GM19395 (cell line): ENCODE measurements at regions not wholly inside any gene's neighbourhood (a gene's known extent, or its start where the extent isn't known, plus 50 kb on each side); places are given as distances from the start of the nearest gene placed in this dataset.

Experiments
- ATAC-seq: cut with Tn5 transposase; IDR thresholded peaks from one replicate; pipeline ENCODE4 v1.9.1; 2021; ENCODE audit warnings: mild to moderate bottlenecking, moderate library complexity; ENCODE audit not compliant: unreplicated experiment

- no peak for ATAC-seq
Observed at GRCh38 chr12:76706101-76706500, 57.8 kb upstream of the ZDHHC17 start.

GRCh38 chr12:76706761-76707160, 57.2 kb upstream of the ZDHHC17 start:
- no peak for ATAC-seq

GRCh38 chr12:76707772-76708171, 56.1 kb upstream of the ZDHHC17 start:
- ATAC-seq, result no peak

- ATAC-seq, result no peak
Observed at GRCh38 chr12:76708296-76708695, 55.6 kb upstream of the ZDHHC17 start.

GRCh38 chr12:76711241-76711640, 52.7 kb upstream of the ZDHHC17 start:
- ATAC-seq, result no peak

GRCh38 chr12:76713130-76713529, 50.8 kb upstream of the ZDHHC17 start:
- ATAC-seq, result no peak

GRCh38 chr12:76713986-76714385, 49.9 kb upstream of the ZDHHC17 start:
- no peak for ATAC-seq
